Activated CD8-positive, alpha-beta memory T cell treated with anti-CD3 and anti-CD28 coated beads, Interleukin-2, amount 50 U/mL, for 24 hours (primary cell): ENCODE measurements at regions not wholly inside any gene's neighbourhood (a gene's known extent, or its start where the extent isn't known, plus 50 kb on each side); places are given as distances from the start of the nearest gene placed in this dataset.
"Not testable (repeated sequence)": the region's sequence is repeated elsewhere in the genome, so short reads cannot be mapped to it uniquely, and the experiment has no call there.

Experiments
- DNase-seq: peaks from one replicate; pipeline ENCODE4 v3.0.0-alpha.2; 2020; ENCODE audit errors: extremely low read depth

DNA sequence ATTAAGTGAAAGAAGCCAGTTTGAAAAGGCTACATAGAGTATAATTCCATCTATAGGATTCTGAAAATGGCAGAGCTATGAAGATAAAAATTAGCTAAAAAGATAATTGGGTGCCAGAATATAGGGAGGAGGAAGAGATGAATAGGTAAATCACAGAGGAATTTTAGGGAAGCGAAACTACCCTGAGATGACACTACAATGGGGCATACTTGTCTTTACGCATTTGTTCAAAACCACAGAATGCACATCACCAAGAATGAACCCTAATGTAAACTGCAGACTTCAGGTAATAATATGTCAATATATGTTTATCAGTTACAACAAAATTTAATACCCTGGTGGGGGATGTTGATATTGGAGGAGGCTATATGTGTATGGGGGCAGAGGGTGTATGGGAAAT is 1342.9 kb downstream of the ADGRL3 start:
- no peak for DNase-seq

GRCh38 chr4:62533573-62533972 is 1333.4 kb downstream of the ADGRL3 start:
- no peak for DNase-seq

GRCh38 chr4:62531731-62532130 is 1331.6 kb downstream of the ADGRL3 start:
- no peak for DNase-seq

GRCh38 chr4:62531264-62531663 is 1331.1 kb downstream of the ADGRL3 start:
- DNase-seq: no peak

GRCh38 chr4:62528874-62529273 is 1328.7 kb downstream of the ADGRL3 start:
- DNase-seq: no peak

DNA sequence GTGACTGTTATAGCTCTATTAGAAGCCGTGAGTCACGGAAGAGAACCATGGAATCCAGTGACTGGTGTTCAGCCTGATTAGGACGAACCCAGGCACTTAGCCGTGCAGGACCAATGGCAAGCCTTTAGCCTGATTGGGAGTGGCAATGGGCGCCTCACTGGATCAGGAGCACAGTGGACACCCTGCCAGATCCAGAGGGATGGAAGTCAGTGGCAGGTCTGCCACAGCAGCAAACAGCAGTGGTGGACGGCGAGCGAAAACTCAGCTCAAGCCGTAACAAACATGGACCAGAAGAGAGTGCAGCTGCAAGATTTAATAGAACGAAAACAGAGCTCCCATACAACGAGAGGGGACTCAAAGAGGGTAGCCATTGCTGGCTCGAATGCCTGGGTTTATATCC is 1326.5 kb downstream of the ADGRL3 start:
- no peak for DNase-seq

- no peak for DNase-seq
Observed at GRCh38 chr4:62523256-62523655, 1323.1 kb downstream of the ADGRL3 start.

GRCh38 chr4:62522273-62522672 is 1322.1 kb downstream of the ADGRL3 start:
- DNase-seq: no peak

DNA sequence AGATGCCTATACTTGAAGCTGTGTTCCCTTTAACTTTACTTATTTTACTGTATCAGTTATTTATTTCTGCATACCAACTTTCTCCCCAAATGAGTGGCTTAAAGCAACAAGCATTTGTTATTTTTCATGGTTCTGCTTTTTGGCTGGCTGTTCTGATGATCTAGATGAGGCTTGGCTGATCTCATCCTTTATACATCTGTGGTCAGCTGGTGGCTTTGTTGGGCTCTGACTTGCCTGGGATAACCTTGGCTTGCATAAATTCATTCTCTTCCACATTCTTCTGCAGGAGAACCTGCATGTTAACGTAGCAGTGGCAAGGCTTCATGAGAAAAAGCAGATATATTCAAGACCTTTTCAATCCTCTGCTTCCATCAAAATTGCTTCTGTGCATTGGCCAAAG is 1317.6 kb downstream of the ADGRL3 start:
- DNase-seq: no peak

- no peak for DNase-seq
Observed at GRCh38 chr4:62513306-62513705, 1313.2 kb downstream of the ADGRL3 start.

DNA sequence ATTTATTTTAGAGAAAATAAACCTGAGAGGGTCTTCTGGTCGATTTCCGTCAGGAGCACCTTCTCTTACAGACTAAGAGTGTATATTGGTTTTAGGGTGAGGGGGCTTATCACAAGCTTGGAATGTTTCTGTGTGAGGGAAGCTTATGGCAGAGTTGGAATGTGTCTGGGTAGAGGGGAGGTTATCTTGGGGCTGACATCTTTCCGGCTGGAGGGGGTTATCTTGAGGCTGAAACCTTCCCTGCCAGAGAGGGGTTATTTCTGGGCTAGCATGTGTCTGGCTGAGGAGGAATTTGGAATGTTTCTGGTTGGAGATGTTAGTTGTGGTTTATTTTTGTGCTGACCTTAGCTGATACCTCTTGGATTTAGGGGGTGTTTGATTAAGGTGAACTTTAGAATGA is 1312.1 kb downstream of the ADGRL3 start:
- no peak for DNase-seq

DNA sequence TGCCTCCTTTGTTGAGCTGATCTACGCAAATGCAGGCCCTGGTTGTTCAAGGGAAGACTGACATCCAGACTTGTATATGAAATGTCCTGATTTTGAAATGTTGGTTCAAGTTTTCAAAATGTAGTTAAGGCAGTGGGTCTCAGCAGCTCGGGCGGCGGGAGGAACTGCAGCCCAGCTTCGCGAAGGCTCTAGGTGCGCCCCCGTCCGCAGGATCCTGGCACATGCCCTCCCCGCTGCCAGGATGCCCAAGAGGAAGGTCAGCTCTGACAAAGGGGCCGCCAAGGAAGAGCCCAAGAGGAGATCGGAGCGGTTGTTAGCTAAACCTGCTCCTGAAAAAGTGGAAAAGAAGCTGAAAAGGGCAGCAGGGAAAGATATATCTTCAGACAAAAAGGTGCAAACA is 1310.1 kb downstream of the ADGRL3 start:
- DNase-seq: no peak

DNA sequence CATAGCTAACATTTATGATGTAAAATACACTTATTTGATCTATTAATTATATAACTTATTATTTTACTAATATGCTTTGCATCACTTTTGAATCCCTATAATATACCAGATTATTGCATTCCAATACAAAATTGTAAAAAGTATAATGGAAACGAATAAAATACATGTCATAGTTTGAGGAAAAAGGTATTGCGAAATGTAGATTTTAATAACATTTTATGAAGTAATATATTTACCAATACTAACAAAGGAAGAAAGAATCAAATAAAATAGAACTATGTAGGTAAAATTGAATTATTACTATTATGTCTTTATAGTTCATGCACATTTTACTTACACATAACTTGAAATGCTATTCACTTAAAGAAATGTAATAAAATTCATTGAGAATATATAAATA is 1300.2 kb downstream of the ADGRL3 start:
- no peak for DNase-seq

DNA sequence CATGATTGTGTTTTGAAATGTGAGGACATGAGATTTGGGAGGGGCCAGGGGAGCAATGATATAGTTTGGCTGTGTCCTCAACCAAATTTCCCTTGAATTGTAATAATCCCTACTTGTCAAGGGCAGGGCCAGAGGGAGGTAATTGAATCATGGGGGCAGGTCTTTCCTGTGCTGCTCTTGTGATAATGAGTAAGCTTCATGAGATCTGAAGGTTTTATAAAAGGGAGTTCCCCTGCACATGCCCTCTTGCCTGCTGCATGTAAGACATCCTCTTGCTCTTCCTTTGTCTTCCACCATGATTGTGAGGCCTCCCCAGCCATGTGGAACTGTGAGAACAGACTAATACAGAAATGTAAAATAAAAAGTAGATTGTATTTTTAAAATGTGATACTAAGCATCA is 1294.9 kb downstream of the ADGRL3 start:
- DNase-seq: no peak

GRCh38 chr4:62491756-62492155 is 1291.6 kb downstream of the ADGRL3 start:
- not testable (repeated sequence) for DNase-seq

- DNase-seq: no peak
Observed at GRCh38 chr4:62490635-62491034, 1290.5 kb downstream of the ADGRL3 start.

DNA sequence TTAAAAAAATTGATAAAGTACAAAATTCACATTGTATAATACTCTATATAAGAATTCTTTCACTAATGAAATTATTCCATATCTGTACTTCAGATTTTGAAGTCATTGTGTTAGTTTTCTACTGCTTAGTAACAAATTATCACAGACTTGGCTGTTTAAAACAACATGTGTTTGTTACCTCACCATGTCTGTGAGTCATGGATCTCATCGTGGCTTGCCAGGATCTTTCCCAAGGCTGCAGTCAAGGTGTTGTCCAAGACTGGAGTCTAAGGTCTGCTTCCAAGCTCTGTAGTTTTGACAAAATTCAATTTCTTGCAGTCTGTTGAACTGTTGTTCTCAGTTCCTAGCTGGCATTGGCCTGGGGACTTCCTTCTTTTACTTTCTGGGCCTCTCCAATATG is 1286.9 kb downstream of the ADGRL3 start:
- DNase-seq: no peak

DNA sequence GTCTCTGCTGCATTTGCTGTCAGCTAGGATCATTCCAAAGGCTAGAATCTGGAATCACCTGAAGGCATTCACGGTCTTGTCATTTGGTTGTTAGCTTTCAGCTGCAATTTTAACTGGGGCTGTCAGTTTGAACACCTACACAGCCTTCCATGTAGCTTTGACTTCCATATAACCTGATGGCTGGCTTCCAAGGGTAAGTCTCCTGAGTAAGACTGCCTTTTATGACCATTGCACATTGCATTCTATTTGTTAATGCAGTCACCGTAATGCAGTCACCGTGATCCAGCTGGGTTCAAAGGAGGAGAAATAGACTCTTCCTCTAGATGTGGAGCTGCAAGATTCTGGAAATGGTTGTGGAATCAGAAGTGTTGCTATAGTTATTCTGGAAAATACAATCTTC is 1284.2 kb downstream of the ADGRL3 start:
- DNase-seq: no peak

GRCh38 chr4:62482355-62482754 is 1282.2 kb downstream of the ADGRL3 start:
- DNase-seq: no peak

- DNase-seq: no peak
Observed at GRCh38 chr4:62475596-62475995, 1275.5 kb downstream of the ADGRL3 start.

DNA sequence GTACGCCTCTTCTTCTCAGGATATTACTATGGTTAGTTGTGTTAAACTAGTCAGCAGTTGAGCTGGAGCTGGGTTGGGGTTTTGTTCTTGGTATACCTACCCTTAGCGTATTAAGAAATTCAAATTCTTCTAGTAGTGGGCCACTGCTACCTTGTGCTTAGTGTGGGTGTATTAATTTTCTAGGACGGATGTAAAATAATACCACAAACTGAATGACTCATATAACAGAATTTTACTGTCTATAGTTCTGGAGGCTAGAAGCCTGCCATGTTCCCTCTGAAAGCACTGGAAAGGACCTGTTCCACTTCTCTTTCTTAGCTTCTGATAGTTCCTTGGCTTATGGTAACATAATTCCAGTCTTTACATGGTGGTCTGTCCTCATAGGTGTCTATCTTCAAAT is 1274.7 kb downstream of the ADGRL3 start:
- no peak for DNase-seq

DNA sequence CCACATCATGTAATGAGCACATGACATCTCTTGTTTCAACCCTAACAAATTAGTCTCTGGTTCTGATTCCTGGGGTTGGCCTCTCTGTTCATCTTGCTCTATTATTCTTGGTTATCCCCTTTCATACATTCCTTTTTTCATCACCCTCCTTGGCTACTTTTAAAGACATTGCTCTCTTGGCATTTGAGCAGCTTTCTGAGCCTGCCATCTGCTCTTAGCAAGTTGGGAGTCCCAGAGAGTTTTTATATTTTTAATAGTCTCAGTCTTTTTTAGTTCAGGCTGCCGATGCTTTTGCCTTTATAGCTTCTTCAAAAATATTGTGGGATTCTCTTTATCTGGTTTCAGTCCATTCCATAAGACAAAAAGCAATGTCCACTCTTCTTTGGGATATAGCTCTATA is 1270.9 kb downstream of the ADGRL3 start:
- DNase-seq: no peak

DNA sequence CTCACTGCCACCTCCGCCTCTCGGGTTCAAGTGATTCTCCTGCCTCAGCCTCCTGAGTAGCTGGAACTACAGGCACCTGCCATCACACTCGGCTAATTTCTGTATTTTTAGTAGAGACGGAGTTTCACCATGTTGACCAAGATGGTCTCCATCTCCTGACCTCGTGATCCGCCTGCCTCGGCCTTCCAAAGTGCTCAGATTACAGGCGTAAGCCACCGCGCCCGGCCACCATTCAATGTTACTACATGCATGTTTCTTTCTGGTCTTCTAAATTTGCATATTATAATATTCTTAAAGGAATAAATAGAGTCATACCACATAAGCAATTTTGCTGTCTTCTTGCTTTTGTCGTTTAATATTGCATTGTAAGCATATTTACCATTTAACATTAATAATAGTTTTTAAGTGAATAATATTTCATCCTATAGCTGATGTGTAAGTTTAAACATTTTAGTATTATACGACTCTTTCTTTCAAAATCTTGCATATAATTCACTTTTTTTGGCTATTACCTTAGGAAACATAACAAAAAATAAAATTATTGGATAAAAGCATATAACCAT is 1270.4 kb downstream of the ADGRL3 start:
- no peak for DNase-seq

DNA sequence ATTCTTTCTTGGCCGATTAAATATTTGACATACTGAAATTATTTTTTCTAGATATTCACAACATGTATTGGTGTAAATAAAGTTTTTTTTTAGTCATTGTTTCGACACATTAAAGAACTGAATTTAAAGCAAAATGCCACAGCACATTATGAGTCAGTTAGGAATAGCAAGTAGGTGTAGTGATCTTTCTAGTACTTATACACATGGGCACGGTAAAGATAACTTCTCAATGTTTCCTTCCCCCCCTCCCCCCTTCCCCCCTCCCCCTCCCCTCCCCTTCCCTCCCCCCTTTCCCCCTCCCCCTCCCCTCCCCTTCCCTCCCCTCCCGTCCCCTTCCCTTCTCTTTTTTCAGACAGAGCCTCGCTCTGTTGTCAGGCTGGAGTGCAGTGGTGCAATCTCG is 1269.9 kb downstream of the ADGRL3 start:
- DNase-seq: no peak

DNA sequence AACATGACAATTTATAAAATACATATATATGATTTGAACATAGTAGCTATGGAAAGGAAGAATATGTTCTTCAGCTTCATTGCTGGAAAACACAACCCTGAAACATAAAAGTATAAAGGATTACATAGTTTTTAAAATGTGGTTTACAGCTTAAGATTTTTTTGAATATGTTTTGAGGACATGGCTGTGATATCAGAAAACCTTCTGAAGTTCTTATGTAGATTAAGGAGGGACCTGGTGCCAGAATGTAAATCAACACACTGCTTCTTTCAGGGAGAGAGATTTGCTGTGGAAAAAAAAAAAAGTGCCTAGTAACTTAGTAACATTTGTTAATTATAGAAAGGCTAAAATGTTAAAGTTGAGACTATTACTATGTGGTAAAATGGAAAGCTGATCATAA is 1261.8 kb downstream of the ADGRL3 start:
- no peak for DNase-seq
